ENCODE measurements at regions not wholly inside any gene's neighbourhood (a gene's known extent, or its start where the extent isn't known, plus 50 kb on each side); places are given as distances from the start of the nearest gene placed in this dataset.

Small RNAs in the stretch of these regions (small RNA-seq; reads per million reads assigned to genes)
- gene AC079355.2: 0 reads per million in 4 donors
